Parathyroid adenoma (tissue), 2 donors: ENCODE measurements at regions not wholly inside any gene's neighbourhood (a gene's known extent, or its start where the extent isn't known, plus 50 kb on each side); places are given as distances from the start of the nearest gene placed in this dataset.
A peak's percentile ranks its signal among the peaks of the same experiment; 100 is the strongest.

ENCODE experiments used
- H2AFZ ChIP-seq: fragments of 300-600 bp; sonication (generic); one replicate; pipeline ENCODE4 v1.7.0; 2017; ENCODE audit warnings: antibody characterized with exemption, mild to moderate bottlenecking
- H3K27ac ChIP-seq: fragments of 300-600 bp; sonication (generic); one replicate; pipeline ENCODE4 v1.7.0; 2017
- H3K27me3 ChIP-seq: fragments of 300-600 bp; sonication (generic); one replicate; pipeline ENCODE4 v1.7.0; 2017; ENCODE audit warnings: low read length; ENCODE audit not compliant: control insufficient read depth, insufficient read depth
- H3K36me3 ChIP-seq: fragments of 300-600 bp; sonication (generic); one replicate; pipeline ENCODE4 v1.7.0; 2017; ENCODE audit warnings: low read length; ENCODE audit not compliant: control insufficient read depth, insufficient read depth
- H3K4me1 ChIP-seq: fragments of 300-600 bp; sonication (generic); one replicate; pipeline ENCODE4 v1.7.0; 2017; ENCODE audit warnings: control low read depth
- H3K4me2 ChIP-seq: fragments of 300-600 bp; sonication (generic); one replicate; pipeline ENCODE4 v1.7.0; 2017; ENCODE audit warnings: low read length
- H3K4me3 ChIP-seq: fragments of 300-600 bp; sonication (generic); one replicate; pipeline ENCODE4 v1.7.0; 2017; ENCODE audit warnings: low read depth, low read length
- H3K79me2 ChIP-seq: fragments of 300-600 bp; sonication (generic); one replicate; pipeline ENCODE4 v1.7.0; 2017; ENCODE audit warnings: control low read depth
- H3K9ac ChIP-seq: fragments of 300-600 bp; sonication (generic); one replicate; pipeline ENCODE4 v1.7.0; 2017; ENCODE audit warnings: mild to moderate bottlenecking
- H3K9me3 ChIP-seq: fragments of 300-600 bp; sonication (generic); one replicate; pipeline ENCODE4 v1.7.0; 2017; ENCODE audit warnings: low read length; ENCODE audit not compliant: control insufficient read depth
- TF ChIP-seq, protein P1 (sequence below): fragments of 300-600 bp; sonication (generic); IDR thresholded peaks from one replicate; pipeline ENCODE4 v1.7.0; 2017; ENCODE audit warnings: antibody characterized with exemption, mild to moderate bottlenecking
- donor health status: primary hyperparathyroidism.

DNA sequence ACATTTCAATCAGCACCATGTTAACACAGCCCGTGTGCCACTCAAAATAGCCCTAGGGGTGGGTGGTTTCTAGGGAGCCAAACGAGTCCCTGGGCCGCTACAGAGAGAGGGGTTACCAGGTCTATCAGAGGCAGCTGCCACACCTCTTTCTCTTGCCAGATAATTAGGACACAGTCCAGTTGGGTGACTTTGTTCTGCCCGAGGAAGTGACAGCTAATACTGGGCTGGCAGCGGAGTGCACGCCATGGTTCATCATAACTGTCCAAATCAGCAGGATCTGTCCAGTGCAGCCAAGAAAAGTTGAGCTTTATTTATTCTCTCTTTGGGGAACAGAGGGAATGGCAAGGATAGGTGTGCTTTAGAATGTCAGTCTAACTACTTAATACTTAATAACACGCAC lies 583.8 kb downstream of the BRINP1 start:
- Histone ChIP-seq H3K4me1 (no peaks in the 10 kb centered on the region), H2AFZ (no peak overlapping the region), H3K9ac (no peak overlapping the region), H3K4me2 (no peak overlapping the region), H3K79me2 (no peaks in the 10 kb centered on the region), H3K4me3 (no peak overlapping the region), H3K36me3 (no peaks in the 10 kb centered on the region), H3K27ac (no peak overlapping the region), H3K9me3 (no peaks in the 10 kb centered on the region), H3K27me3 (no peaks in the 10 kb centered on the region)
- TF ChIP-seq, protein P1, sequence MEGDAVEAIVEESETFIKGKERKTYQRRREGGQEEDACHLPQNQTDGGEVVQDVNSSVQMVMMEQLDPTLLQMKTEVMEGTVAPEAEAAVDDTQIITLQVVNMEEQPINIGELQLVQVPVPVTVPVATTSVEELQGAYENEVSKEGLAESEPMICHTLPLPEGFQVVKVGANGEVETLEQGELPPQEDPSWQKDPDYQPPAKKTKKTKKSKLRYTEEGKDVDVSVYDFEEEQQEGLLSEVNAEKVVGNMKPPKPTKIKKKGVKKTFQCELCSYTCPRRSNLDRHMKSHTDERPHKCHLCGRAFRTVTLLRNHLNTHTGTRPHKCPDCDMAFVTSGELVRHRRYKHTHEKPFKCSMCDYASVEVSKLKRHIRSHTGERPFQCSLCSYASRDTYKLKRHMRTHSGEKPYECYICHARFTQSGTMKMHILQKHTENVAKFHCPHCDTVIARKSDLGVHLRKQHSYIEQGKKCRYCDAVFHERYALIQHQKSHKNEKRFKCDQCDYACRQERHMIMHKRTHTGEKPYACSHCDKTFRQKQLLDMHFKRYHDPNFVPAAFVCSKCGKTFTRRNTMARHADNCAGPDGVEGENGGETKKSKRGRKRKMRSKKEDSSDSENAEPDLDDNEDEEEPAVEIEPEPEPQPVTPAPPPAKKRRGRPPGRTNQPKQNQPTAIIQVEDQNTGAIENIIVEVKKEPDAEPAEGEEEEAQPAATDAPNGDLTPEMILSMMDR, result no peak

DNA sequence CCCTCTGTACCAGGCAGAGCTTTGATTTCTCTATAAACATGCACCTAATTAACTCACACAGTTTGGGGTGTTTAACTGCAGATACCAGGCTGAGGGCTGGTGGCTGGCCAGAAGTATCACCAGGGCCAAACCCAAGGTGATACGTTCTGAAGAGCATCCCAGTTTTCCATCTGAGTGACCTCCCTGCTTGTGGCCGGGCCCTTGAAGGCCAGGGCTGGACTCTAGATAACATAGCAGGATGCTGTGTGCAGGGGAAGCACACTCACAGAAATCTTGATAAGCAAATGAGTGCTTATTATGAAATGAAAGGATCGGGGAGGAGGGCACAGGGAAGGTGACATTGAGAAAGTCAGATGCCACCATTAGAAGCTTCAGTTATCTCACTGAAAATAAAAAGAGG lies 582.4 kb downstream of the BRINP1 start:
- H3K27ac ChIP-seq, result no peak overlapping the region
- H3K9me3 ChIP-seq, result no peaks in the 10 kb centered on the region
- H3K4me2 ChIP-seq, result no peak overlapping the region
- no peaks in the 10 kb centered on the region for H3K27me3 ChIP-seq
- no peak overlapping the region for H3K9ac ChIP-seq
- no peaks in the 10 kb centered on the region for H3K79me2 ChIP-seq
- TF ChIP-seq, protein P1, result no peak
- no peak overlapping the region for H2AFZ ChIP-seq
- no peak overlapping the region for H3K4me3 ChIP-seq
- no peaks in the 10 kb centered on the region for H3K36me3 ChIP-seq
- H3K4me1 ChIP-seq, result no peaks in the 10 kb centered on the region

DNA sequence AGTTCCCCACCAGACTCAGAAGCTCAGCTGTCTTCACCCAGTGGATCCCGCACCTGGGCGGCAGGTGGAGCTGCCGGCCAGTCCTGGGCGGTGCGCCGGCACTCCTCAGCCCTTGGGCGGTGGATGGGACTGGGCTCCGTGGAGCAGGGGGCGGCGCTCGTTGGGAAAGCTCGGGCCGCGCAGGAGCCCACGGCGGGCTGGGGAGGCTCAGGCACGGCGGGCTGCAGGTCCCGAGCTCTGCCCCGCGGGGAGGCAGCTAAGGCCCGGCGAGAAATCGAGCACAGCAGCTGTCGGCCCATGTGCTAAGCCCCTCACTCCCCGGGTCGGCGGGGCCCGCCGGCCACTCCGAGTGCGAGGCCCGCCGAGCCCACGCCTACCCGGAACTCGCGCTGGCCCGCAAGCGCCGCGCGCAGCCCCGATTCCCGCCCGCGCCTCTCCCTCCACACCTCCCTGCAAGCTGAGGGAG lies 560.0 kb downstream of the BRINP1 start:
- Histone ChIP-seq H3K9ac (no peak overlapping the region), H3K27ac (no peak overlapping the region), H3K36me3 (no peaks in the 10 kb centered on the region), H3K4me1 (no peaks in the 10 kb centered on the region), H3K27me3 (no peaks in the 10 kb centered on the region), H3K4me2 (no peak overlapping the region), H3K79me2 (no peaks in the 10 kb centered on the region), H3K4me3 (no peak overlapping the region), H3K9me3 (no peaks in the 10 kb centered on the region), H2AFZ (no peak overlapping the region)
- TF ChIP-seq, protein P1, result no peak

DNA sequence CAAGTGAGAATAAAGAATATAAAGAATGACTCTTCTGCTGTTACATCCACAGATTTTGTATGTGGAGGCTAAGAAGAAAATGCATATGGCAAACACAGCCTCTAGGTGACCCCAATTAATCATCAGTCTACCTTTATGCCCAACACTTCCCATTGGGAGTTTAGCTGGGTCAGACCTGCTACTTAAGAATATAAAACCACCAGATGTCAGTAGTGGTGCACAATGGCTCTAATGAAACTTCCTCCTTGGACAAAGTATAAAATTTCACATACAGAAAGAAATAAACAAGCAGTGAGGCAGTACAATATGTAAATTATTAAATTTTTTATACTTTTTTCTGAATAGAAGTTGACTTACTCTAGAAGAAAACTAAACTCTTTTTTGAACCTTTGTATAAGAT lies 539.9 kb downstream of the BRINP1 start:
- Histone ChIP-seq H3K27ac (no peak overlapping the region), H2AFZ (no peak overlapping the region), H3K4me3 (no peak overlapping the region), H3K9ac (no peak overlapping the region), H3K36me3 (no peaks in the 10 kb centered on the region), H3K27me3 (no peaks in the 10 kb centered on the region), H3K4me1 (no peaks in the 10 kb centered on the region), H3K4me2 (no peak overlapping the region), H3K79me2 (no peaks in the 10 kb centered on the region), H3K9me3 (no peaks in the 10 kb centered on the region)
- TF ChIP-seq, protein P1, result peak; percentile 35

DNA sequence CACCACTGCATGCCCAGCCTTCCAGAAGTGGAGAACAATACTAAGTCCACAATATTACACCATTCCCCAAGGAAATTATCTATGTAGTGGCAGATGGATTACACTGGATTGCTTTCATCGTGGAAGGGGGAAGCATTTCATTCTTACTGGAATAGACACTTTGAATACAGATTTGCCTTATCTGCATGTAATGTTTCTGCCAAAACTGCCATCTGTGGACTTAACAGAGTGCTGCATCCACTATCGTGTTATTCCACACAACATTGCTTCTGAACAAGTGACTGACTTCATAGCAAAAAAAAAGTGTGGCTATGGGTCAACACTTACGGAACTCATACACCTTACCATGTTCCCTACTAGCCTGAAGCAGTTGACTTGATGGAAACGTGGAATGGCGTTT lies 536.9 kb downstream of the BRINP1 start:
- Histone ChIP-seq H3K4me2 (no peak overlapping the region), H3K4me3 (no peak overlapping the region), H3K9ac (no peak overlapping the region), H3K4me1 (no peaks in the 10 kb centered on the region), H3K36me3 (no peaks in the 10 kb centered on the region), H3K27me3 (no peaks in the 10 kb centered on the region), H3K79me2 (no peaks in the 10 kb centered on the region), H2AFZ (no peak overlapping the region), H3K9me3 (no peaks in the 10 kb centered on the region), H3K27ac (no peak overlapping the region)
- TF ChIP-seq, protein P1, result no peak
